PC-3 (cell line): ENCODE measurements at regions not wholly inside any gene's neighbourhood (a gene's known extent, or its start where the extent isn't known, plus 50 kb on each side); places are given as distances from the start of the nearest gene placed in this dataset.
A peak's percentile ranks its signal among the peaks of the same experiment; 100 is the strongest.
"Not testable (repeated sequence)": the region's sequence is repeated elsewhere in the genome, so short reads cannot be mapped to it uniquely, and the experiment has no call there.

ENCODE experiments used
- ATAC-seq: fragments of 200-7000 bp; cut with Tn5 transposase; 2 replicates; pipeline ENCODE4 v1.9.1; 2020; ENCODE audit warnings: mild to moderate bottlenecking, moderate library complexity
- BruUV-seq: library from RNA; stranded (reverse); fragments of 400-500 nt; replicated peaks from 2 replicates; lab custom pipeline; 2021; lab: Mats Ljungman, UMichigan
- CTCF ChIA-PET: fragments of 300-600 bp; sonication (Branson Sonifier 250); formaldehyde crosslinking; loops from one replicate; lab custom pipeline; 2022; ENCODE audit warnings: antibody characterized with exemption; lab: Charles Lee
- POLR2A ChIA-PET: fragments of 300-600 bp; sonication (Branson Sonifier 250); formaldehyde crosslinking; loops from one replicate; lab custom pipeline; 2022; ENCODE audit warnings: antibody characterized with exemption; ENCODE audit not compliant: unreplicated experiment; lab: Charles Lee
- DNase-seq: peaks from one replicate; pipeline ENCODE4 v3.0.0-alpha.2; 2015
- H2AFZ ChIP-seq: fragments of 300-600 bp; sonication (generic); 2 replicates; pipeline ENCODE4 v1.6.0; 2016; ENCODE audit warnings: antibody characterized with exemption, low read length
- H3F3A ChIP-seq: fragments of 300-600 bp; sonication (generic); one replicate; pipeline ENCODE4 v1.6.0; 2017; ENCODE audit warnings: antibody characterized with exemption, low read length, control low read depth, mild to moderate bottlenecking; ENCODE audit not compliant: unreplicated experiment
- H3K27ac ChIP-seq: fragments of 300-600 bp; sonication (generic); 2 replicates; pipeline ENCODE4 v1.5.1; 2016; ENCODE audit warnings: mild to moderate bottlenecking, low read length
- H3K27me3 ChIP-seq: fragments of 300-600 bp; sonication (generic); 2 replicates; pipeline ENCODE4 v1.6.1; 2016; ENCODE audit warnings: low read length, mixed read lengths
- H3K36me3 ChIP-seq: fragments of 300-600 bp; sonication (generic); 2 replicates; pipeline ENCODE4 v1.6.1; 2016; ENCODE audit warnings: low read depth, mixed run types, low read length, mixed read lengths
- H3K4me1 ChIP-seq: fragments of 300-600 bp; sonication (generic); 2 replicates; pipeline ENCODE4 v1.5.1; 2016; ENCODE audit warnings: low read length; ENCODE audit not compliant: insufficient read depth
- H3K4me2 ChIP-seq: fragments of 300-600 bp; sonication (generic); 2 replicates; pipeline ENCODE4 v1.6.0; 2016; ENCODE audit warnings: low read length
- H3K4me3 ChIP-seq: fragments of 300-600 bp; sonication (generic); 2 replicates; pipeline ENCODE4 v1.5.1; 2016; ENCODE audit warnings: mild to moderate bottlenecking, low read length, mixed read lengths
- H3K79me2 ChIP-seq: fragments of 300-600 bp; sonication (generic); 2 replicates; pipeline ENCODE4 v1.6.1; 2017; ENCODE audit warnings: low read length, mixed read lengths
- H3K9ac ChIP-seq: fragments of 300-600 bp; sonication (generic); 2 replicates; pipeline ENCODE4 v1.6.0; 2016; ENCODE audit warnings: mild to moderate bottlenecking, low read length
- H3K9me2 ChIP-seq: fragments of 300-600 bp; sonication (generic); replicated peaks from 2 replicates; pipeline ENCODE4 v1.6.1; 2016; ENCODE audit warnings: mixed run types, low read length, mixed read lengths
- H3K9me3 ChIP-seq: fragments of 300-600 bp; sonication (generic); 2 replicates; pipeline ENCODE4 v1.6.1; 2016; ENCODE audit warnings: low read length, mixed read lengths
- H4K20me1 ChIP-seq: fragments of 300-600 bp; sonication (generic); 2 replicates; pipeline ENCODE4 v1.6.1; 2016; ENCODE audit warnings: low read length, mixed read lengths
- EZH2 ChIP-seq: fragments of 300-600 bp; sonication (generic); IDR thresholded peaks from one replicate; pipeline ENCODE4 v1.6.1; 2017; ENCODE audit warnings: antibody characterized with exemption, mild to moderate bottlenecking, low read length; ENCODE audit not compliant: unreplicated experiment
- EZH2phosphoT487 ChIP-seq: fragments of 300-600 bp; sonication (generic); IDR thresholded peaks from 2 replicates; pipeline ENCODE4 v1.6.1; 2018; ENCODE audit warnings: mild to moderate bottlenecking, antibody characterized with exemption, low read length, borderline replicate concordance
- intact Hi-C: fragments of 100-400 bp; cut with micrococcal nuclease; formaldehyde crosslinking; loops from 2 replicates; pipeline ENCODE4 v1.9.0; 2023
- TF ChIP-seq, protein P1 (sequence below): fragments of 300-600 bp; sonication (generic); conservative IDR thresholded peaks from 2 replicates; pipeline ENCODE4 v1.5.1; 2017; ENCODE audit warnings: antibody characterized with exemption, low read depth, mild to moderate bottlenecking, low read length

DNA sequence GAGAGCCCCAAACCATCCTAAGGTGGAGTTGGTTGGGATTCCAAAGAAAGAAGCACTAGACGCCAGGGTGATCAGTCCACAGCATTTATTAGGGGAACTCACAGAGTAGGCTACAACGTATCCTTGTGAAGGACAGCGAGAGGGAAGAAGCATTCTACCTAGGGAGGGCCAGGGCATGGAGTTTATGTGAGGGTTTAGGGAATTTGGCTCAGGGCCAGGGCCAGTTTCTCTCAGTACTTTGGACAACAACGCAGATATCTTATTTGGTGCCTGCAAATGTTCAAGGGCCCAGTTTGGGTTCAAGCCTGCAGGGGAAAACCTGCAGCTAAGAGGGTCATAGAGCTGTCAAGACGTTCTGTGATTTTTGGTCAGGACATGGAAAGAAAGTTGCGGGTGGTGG, 73.9 kb upstream of the GJB6 start:
- no peaks in the 10 kb centered on the region for H4K20me1 ChIP-seq
- DNase-seq = no peak
- no peaks in the 10 kb centered on the region for H3K9me2 ChIP-seq
- no peaks in the 10 kb centered on the region for H3K9me3 ChIP-seq
- no peaks in the 10 kb centered on the region for H3K79me2 ChIP-seq
- TF ChIP-seq, protein P1, sequence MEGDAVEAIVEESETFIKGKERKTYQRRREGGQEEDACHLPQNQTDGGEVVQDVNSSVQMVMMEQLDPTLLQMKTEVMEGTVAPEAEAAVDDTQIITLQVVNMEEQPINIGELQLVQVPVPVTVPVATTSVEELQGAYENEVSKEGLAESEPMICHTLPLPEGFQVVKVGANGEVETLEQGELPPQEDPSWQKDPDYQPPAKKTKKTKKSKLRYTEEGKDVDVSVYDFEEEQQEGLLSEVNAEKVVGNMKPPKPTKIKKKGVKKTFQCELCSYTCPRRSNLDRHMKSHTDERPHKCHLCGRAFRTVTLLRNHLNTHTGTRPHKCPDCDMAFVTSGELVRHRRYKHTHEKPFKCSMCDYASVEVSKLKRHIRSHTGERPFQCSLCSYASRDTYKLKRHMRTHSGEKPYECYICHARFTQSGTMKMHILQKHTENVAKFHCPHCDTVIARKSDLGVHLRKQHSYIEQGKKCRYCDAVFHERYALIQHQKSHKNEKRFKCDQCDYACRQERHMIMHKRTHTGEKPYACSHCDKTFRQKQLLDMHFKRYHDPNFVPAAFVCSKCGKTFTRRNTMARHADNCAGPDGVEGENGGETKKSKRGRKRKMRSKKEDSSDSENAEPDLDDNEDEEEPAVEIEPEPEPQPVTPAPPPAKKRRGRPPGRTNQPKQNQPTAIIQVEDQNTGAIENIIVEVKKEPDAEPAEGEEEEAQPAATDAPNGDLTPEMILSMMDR = no peak
- TF ChIP-seq EZH2phosphoT487 (no peak), EZH2 (no peak)
- H3K4me3 ChIP-seq = no peak overlapping the region
- H3K27me3 ChIP-seq = no peaks in the 10 kb centered on the region
- no peaks in the 10 kb centered on the region for H3F3A ChIP-seq
- CTCF ChIA-PET = no interaction called here
- H2AFZ ChIP-seq = no peak overlapping the region
- no peak for ATAC-seq
- H3K27ac ChIP-seq = no peak overlapping the region
- no peaks in the 10 kb centered on the region for H3K36me3 ChIP-seq
- intact Hi-C loops = no loop called here
- no peaks in the 10 kb centered on the region for H3K4me1 ChIP-seq
- no peak overlapping the region for H3K4me2 ChIP-seq
- no TSS peak for BruUV-seq
- POLR2A ChIA-PET = no interaction called here
- no peak overlapping the region for H3K9ac ChIP-seq

DNA sequence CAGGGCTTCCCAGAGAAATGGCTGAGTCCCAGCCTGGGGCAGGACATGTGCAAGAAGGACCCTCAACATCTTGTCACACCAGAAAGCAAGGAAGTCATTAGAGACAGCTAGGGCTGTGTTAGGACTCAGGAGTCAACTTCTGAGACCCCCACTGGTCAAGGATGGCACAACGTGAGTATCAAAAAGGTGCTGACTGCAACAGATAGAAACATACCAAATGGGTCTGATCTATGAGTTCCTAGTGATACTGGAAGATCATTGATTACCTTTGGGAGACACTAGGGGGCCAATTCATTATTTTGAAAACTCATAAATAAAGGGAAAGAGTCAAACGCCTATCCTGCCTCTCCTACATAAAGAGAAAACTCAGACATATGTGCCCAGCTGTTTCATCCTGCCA, 73.5 kb upstream of the GJB6 start:
- Histone ChIP-seq H3K9ac (no peak overlapping the region), H3F3A (no peaks in the 10 kb centered on the region), H3K79me2 (no peaks in the 10 kb centered on the region), H3K27ac (no peak overlapping the region), H3K27me3 (no peaks in the 10 kb centered on the region), H3K9me2 (no peaks in the 10 kb centered on the region), H3K4me1 (no peaks in the 10 kb centered on the region), H3K9me3 (no peaks in the 10 kb centered on the region), H3K4me2 (no peak overlapping the region), H3K36me3 (no peaks in the 10 kb centered on the region), H2AFZ (no peak overlapping the region), H4K20me1 (no peaks in the 10 kb centered on the region), H3K4me3 (no peak overlapping the region)
- intact Hi-C loops = no loop called here
- CTCF ChIA-PET = no interaction called here
- POLR2A ChIA-PET = no interaction called here
- no TSS peak for BruUV-seq
- no peak for TF ChIP-seq EZH2
- TF ChIP-seq, protein P1 = peak; percentile 48; the same call in 1 of the 2 replicates
- ATAC-seq = no peak
- DNase-seq = peak; percentile 15

DNA sequence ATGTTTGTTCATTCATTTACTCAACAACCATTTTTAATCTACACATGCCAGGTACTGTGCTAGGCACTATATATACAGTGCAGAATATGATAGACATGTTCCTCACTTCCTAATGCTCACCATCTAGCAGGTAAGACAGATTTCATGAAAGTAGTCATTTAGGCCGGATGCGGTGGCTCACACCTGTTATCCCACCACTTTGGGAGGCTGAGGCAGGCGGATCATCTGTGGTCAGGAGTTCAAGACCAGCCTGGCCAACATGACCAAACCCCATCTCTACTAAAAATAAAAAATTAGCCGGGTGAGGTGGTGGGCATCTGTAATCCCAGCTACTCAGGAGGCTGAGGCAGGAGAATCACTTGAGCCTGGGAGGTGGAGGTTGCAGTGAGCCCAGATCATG, 71.9 kb upstream of the GJB6 start:
- H3K79me2 ChIP-seq, H3K27me3 ChIP-seq, BruUV-seq, intact Hi-C loops, POLR2A ChIA-PET, ATAC-seq, H3K4me1 ChIP-seq, H2AFZ ChIP-seq, H3K9me2 ChIP-seq, DNase-seq, H3K4me2 ChIP-seq, H3K27ac ChIP-seq, H3K9me3 ChIP-seq, H3K36me3 ChIP-seq, H4K20me1 ChIP-seq, H3K4me3 ChIP-seq, H3K9ac ChIP-seq, CTCF ChIA-PET, H3F3A ChIP-seq: not testable (repeated sequence)
